GM18498 (cell line): ENCODE measurements at regions not wholly inside any gene's neighbourhood (a gene's known extent, or its start where the extent isn't known, plus 50 kb on each side); places are given as distances from the start of the nearest gene placed in this dataset.

Source experiments
- ATAC-seq: cut with Tn5 transposase; IDR thresholded peaks from one replicate; pipeline ENCODE4 v1.9.1; 2021; ENCODE audit warnings: mild to moderate bottlenecking, moderate library complexity; ENCODE audit not compliant: unreplicated experiment

DNA sequence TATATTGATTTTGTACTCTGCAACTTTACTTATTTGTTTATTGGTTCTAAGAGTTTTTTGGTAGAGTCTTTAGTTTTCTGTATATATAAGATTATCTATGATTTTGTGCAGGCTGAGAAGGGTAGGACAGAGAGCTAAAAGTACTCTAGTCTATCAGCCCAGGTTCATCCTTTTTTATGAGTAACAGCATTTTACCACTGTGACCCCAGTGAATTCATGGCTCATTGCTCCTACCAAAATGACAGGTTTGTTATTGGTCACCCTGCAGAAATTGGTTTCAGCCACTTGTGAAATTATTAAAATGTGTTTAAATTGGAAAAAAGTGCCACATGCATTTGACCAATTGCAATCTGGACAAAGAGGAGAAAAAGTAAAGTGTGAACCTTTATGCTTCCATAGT, 421.4 kb upstream of the DAB2 start:
- ATAC-seq: no peak

DNA sequence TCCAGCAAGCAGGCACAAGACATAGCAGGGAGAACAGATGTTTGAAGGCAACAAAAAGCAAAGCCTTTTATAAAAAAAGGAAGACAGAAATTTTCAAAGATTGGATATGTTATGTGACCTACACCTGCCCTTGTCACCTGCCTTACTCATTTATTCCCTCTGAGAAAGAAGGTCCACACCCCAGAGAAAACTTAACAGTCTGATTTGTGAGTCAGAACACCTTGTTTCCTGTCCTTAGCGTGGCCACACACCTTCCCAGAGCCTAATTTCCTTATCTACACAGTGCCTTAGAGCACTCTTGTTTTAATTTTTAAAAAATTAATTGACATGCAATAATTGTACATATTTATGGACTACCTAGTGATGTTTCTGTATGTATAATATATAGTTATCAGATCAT, 419.0 kb upstream of the DAB2 start:
- ATAC-seq: no peak

DNA sequence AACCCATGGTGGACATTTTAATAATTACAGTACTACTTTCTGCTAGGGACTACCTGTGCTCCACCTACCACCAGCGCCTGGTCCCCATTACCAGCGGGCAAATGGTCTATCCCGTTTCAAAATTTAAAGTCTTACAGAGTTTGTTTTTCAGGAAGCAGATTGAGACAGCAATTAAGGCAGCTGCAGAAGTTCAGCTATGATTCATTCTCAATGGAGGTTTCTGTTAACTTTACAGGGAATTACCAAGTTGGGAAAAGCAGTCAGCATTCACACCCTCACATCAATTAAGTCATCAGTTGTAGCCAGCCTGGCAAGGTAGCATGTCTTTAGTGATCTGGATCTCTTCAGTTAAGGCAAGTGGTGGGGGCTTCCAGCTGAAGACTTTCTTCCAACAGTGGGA, 410.6 kb upstream of the DAB2 start:
- ATAC-seq: no peak

DNA sequence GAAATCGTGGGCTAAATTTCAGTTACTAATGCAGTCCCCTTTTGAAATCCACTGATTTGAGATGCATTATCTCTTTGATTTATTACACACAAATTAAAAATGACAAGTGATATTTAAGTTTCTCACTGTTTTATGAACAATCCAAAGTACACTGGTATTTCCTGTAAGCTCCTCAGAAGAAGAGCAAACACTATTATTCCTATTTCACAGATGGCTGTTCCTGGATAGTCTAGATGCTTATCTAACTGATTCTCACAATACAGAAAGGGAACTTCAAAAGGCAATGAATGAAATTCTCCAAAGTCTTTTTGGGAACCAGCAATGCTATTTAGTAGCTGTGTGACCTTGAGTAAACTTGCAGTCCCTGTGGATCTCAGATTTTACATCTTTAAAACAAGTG, 404.7 kb upstream of the DAB2 start:
- no peak for ATAC-seq

DNA sequence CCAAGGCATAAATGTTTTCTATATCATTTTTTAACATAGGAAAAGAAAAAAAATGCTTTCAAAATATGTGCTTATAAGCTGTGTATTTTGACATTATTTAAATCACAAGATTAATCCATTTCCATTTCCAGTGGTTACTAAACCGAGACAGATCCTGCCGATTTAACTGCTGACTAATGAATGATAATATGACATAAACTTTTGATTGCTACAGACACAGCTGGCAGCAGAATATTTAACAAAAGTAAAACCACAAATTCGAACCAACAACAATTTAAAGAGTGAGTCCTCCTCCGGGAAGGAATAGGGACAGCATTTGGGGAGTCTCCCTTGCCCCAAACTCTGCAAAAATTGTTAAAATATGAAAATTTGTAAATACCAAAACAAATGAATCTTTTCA, 401.3 kb upstream of the DAB2 start:
- ATAC-seq: no peak

DNA sequence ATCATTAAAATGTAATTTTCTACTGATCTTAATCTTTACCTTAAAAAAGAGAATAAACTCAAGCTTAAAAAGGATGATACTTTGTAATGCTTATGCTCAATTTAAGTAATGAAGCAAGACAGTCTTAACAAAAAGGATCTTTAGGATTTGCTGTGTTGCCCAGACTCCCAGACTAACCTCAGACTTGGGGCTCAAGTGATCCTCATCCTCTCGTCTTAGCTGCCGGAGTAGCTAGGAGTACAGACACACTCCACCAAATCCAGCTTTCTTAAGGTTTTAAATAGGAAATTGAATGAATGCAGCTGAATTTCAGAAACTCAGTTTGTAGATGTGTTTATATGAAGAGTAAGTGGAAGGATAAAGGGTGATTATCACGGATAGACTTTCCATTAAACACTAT, 400.5 kb upstream of the DAB2 start:
- no peak for ATAC-seq

DNA sequence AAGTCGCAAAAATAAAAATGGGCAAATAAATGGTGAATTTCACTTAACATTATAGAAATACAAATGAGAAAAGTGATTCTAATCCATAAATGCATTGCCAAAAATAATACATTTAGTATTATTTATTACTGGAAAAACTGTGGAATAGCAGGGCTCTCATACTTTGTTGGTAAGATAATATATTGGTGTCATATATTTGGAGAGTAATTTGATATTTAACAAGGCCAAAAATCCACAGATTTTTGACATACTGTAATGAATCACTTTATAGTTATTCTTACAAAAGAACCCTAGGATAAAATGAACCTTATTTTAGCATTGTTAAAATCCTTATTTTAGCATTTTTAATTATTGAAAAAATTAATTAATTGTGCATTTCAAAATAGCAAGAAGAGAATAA, 397.2 kb upstream of the DAB2 start:
- no peak for ATAC-seq

DNA sequence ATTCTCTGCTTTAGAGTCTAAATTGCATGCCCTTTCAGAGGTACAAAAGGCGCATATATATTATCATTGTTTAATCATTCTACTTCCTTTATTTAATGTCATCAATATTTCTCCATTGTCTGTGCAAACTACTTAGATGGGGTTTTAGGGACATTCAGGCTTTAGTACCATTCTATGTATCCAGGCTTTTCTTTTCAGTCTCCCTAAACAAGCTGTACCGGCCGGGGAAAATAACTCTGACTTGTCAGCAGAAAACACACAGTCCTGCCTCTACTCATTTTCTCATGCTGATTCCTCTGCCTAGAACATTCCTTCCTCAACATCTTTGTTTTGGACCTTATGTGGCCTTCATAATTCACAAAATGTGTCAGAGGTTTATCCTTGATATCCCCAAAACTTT, 392.1 kb upstream of the DAB2 start:
- ATAC-seq: no peak

DNA sequence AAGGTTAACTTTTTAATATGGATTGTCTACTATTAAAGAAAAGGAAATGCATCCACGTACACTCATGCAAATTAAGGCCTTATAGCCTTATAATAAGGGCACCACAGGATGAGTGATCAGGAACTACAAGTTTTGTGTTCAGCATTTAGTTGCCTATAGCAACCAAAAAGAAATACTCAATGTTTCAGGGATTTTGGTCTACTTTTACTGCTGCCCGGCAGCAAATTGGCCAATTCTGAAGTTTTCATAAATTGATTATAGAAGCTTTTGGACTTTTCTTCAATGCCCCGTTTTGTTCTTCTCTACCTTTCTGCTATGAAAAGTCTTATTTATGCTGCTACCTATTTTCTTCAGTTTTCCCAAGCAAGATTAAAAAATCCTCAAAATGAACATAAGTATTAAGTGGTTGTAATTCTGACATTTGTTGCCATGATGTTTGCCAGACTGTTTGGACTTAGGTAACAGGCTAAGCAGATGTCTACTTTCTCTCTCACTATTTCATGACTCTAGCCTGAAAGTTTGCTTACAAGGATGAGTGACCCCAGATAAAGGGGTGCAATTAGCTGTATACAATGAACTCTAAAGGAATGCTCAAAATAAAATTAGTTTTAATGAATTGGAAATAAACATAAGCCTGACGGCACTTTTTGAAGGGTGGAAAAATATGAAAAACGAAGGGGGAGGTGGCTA, 391.5 kb upstream of the DAB2 start:
- ATAC-seq: no peak

DNA sequence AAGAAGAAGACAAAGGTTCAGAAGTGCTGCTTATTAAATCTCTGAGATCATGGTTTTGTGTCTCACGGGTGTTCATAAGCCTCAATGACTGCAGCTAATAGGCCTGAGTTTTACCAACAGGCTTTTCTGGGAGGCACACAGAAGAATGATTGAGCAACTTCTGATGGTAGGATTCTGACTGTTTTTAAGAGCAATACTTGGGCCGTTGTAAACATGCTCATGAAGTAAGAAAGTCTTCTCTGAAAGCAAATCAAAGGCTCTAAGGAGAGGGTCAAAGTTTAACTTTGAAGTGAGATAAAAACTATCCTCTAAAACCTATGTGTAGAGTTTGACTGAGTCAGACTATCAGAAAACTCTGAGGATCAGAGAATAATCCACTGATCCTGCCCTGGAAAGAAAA, 390.9 kb upstream of the DAB2 start:
- no peak for ATAC-seq

DNA sequence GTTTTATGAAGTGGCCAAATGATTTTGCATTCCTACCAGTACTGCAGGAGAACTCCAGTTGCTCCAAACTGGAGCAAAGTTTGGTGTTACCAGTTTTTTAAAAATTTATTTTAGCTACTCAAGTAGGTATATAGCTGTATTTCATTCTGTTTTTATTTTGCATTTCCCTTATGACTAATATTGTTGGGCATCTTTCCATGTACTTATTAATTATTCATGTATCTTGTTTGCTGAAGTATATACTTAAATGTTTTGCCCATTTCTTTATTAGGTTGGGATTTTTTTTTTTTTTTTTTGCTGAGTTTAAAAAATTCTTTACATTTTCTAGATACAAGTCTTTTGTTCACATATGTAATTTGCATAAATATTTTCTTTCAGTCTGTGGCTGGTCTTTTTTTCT, 386.6 kb upstream of the DAB2 start:
- ATAC-seq: no peak

DNA sequence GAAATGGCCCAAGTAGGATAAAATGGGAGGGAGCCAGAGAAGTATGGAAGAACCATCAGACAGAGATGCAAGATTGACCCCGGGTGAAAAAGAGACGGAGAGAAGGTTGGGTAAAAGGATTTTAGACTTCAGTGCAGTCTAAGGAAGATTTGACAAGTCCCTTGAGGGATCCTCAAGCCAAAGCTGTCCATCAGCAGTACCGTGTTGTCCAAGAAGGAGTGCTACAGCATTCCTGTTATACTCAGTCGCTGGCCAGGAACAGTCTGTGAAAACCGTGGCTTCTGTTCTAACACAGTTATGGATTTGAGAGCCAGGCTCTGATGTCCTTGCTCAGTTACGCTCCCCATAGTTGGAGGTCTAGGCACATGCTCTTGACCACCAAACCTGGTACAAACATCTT, 383.9 kb upstream of the DAB2 start:
- ATAC-seq: no peak

DNA sequence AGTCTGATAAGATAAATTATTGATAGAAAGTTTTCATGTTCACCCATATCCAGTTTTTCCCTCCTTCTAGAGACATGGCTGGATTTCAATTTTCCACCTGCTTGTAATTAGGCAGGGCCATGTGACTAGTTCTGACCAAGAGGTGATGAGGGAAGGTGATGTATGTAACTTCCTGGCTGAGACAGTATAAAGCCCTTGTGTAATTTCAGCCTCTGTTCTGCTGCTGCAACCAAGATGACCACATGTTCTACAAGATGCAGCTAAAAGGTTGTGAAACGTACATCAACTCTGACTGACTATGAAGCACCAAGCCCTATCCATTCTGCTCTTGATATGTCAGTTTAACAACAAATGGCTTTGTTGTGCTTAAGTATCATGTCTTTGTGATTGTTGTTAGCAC, 376.5 kb upstream of the DAB2 start:
- no peak for ATAC-seq

DNA sequence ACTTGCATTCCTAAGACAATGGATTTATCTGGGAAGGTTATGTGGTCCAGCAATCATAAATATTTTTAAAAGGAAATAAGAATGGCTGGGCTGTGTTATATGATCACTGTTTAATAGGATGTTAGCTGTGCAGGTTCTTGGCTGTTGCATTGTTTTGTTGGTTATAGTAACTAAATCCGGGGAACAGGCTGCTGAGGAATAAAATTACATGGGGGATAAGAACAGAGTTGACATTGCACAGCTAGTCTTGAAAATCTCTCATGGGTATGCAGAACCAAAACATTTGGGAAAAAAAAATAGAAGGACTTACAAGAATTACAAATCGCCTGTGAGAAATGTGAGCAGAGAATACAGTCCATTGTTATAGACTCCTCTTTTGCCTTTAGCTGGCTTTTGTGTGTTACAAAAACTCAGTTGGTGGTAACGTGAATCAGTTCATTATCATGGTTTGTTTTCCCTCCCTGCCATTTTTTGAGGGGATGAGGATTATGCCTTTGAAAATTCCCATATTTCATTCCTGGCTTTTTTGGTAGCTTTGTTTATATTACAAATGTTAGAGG, 375.3 kb upstream of the DAB2 start:
- no peak for ATAC-seq

DNA sequence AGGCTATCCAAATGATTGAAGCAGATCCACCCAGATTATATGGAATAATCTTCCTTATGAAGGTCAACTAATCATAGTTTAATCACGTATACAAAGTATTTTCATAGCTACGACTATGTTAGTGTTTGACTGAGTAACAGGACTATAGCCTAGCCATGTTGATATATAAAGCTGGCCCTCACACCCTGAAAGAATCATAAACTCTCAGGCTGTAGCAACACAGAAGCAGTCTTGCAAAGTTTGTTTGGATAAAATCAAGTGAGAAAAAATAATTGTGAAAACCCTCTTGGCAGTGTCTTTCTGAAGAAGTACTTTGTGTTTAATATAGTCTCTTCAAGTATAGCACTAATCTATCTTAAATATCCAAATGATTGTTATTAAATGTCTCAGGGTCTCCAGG, 374.5 kb upstream of the DAB2 start:
- no peak for ATAC-seq

DNA sequence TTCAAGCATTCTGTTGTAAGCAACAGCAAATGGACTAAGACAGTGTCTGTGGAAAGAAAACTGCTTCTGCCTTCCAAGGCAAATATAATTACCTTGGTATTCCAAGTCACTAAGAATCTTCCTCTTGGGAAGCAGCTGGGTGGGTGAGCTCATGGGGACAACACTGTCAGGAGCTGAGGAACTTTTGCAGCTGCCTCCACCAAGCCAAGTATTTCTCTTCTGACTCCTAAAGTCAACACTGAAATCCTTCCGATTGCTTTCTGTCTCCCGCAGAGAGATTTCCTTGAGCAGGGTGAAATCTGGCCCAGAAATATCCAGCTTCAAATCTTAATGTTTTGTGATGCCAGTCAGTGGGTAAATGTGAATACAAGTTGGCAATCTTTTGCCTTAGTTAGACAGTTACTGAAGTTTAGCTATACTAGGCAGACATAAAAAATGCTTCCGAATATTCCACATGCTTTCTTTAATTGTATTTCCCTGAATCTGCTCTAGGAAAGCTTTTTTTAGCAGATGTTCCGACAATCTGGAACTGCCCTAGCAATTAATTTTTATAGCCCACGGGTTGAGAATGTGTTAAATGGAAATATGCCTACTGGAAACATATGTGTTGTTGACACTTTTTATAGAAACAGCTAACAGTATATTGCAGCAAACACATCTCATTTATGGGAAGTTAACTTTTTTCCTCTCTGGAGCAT, 369.9 kb upstream of the DAB2 start:
- ATAC-seq: no peak

DNA sequence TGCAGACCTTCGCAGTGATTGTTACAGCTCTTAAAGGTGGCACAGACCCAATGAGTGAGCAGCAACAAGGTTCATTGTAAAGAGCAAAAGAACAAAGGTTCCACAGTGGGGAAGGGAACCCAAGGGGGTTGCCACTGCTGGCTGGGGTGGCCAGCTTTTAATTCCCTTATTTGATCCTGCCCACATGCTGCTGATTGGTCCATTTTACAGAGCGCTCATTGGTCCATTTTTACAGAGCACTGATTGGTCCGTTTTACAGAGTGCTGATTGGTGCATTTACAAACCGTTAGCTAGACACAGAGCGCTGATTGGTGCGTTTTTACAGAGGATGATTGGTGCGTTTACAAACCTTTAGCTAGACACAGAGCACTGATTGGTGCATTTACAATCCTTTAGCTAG, 360.6 kb upstream of the DAB2 start:
- no peak for ATAC-seq

DNA sequence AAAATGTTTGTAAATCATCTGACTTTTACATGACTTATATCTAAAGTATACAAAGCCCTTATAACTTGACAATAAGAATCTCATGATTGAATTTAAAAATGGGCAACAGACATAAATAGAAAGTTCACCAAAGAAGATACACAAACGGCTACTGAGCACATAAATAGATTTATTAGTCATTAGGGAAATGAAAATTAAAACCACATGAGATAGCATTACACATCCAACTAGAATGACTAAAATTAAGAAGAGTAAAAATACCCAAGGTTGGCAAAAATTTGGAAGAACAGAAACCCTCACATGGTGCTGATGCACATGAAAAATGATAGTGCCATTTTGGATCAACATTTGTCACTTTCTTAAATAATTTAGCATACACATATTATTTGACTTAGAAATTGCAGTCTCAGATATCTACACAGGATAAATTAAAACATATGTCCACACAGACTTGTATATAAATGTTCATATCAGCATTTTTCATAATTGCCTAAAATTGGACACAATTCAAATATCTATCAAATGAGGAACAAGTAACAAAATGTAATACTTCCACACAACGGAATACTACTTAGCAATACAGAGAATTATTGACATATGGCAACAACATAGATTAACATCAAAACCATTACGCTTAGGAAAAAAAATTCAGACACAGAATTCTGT, 359.1 kb upstream of the DAB2 start:
- no peak for ATAC-seq

DNA sequence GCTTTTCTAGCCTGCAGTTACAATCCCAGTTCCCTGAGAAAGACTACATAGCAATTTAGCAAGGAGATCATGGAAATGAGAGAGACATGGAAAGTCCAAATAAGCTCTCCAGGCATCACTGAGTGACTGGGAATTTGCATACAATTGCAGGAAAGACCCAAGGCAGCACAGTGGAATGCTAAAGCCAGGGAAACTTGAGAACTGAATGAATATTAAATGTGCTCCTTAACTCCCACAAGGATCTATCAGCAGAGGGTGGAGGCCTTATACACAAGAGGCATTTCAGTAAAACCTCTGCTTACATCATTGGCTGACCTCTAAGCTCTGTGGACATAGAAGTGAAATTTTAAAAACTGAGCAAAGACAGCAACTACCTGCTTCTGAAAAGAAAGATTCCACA, 355.6 kb upstream of the DAB2 start:
- ATAC-seq: no peak

DNA sequence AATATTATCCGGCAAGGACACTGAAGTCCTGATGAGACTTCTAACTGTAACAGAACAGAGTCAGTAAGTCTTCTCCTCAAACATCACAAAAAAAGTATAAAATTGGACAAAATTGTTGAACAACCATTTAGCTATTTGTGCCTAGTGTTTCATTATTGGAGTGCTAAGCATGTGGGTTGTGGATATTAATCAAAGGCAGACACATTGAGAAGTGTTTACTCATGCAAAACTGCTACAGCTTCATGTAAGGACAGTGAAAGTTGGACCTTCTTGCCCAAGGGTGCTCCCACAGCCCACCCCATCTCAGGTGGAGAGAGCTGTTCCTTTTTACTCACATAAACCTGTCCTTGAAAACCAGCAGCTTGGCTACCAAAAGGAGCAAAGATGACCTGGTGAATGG, 355.1 kb upstream of the DAB2 start:
- no peak for ATAC-seq

DNA sequence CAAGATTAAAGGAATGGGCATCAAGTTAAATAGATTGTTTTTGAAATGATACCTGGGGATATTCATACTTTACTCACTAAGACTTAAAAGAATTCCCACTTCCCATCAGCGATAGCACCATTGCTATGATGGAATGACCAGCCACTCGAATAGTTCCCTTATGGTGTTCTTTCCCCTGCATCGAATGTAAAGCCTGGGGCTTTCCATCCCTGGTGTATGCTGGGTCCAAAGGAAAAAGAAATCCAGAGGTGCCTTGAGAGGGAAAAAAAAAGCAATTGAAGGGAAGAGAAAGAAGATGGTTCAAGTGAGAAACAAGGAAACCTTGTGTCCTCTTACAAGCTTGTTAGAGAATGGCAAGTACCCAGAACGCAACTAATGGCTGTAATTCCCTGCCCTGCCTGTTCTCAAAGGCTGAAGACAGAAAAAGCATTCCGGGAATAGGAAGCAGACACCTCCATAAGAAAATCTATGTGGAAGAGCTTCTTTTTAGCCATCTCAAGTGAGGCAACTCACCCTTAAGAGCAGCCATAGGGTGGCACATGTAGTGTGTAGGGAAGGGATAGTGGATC, 351.1 kb upstream of the DAB2 start:
- ATAC-seq: no peak
